Gastrocnemius medialis (tissue), 4 donors: ENCODE measurements at regions not wholly inside any gene's neighbourhood (a gene's known extent, or its start where the extent isn't known, plus 50 kb on each side); places are given as distances from the start of the nearest gene placed in this dataset.

ENCODE experiments used
- POLR2A ChIP-seq, 2 donors: fragments of 450-650 bp; IDR thresholded peaks; one replicate each; pipeline ENCODE4 v1.6.1; 2017; ENCODE audit warnings: antibody characterized with exemption in 2 of 2, mild to moderate bottlenecking in 2 of 2, moderate library complexity in 2 of 2
- TF ChIP-seq, protein P1 (sequence below), 5 experiments: fragments of 450-650 bp in 3 of 5; fragments of 200-600 bp in 2 of 5; sonication (generic) in 2 of 5; IDR thresholded peaks in 4 of 5; conservative IDR thresholded peaks in 1 of 5; 1 replicate in 4 of 5; 2 replicates in 1 of 5; pipeline ENCODE4 v1.5.1; 2016 to 2019; ENCODE audit warnings: antibody characterized with exemption in 5 of 5, mild to moderate bottlenecking in 3 of 5, moderate library complexity in 3 of 5

DNA sequence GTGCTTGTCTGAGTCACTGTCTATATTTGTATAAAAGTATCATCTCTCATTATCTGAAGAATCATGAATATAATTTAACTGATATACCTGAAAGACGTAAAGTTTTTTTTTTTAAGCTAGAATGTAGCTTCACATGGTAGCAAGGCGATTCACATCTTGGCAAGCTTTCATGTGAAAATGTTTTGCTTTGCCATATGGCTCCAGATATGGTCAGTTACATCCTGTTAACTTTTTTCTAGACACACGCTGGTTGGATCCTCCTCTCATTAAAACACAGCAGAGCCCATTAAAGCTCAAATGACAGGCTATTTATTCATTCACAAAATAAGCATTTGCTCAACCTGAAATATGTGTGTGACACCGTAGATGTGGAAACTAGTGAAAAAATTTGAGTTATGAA, 412.8 kb downstream of the KIF2B start:
- TF ChIP-seq, protein P1, sequence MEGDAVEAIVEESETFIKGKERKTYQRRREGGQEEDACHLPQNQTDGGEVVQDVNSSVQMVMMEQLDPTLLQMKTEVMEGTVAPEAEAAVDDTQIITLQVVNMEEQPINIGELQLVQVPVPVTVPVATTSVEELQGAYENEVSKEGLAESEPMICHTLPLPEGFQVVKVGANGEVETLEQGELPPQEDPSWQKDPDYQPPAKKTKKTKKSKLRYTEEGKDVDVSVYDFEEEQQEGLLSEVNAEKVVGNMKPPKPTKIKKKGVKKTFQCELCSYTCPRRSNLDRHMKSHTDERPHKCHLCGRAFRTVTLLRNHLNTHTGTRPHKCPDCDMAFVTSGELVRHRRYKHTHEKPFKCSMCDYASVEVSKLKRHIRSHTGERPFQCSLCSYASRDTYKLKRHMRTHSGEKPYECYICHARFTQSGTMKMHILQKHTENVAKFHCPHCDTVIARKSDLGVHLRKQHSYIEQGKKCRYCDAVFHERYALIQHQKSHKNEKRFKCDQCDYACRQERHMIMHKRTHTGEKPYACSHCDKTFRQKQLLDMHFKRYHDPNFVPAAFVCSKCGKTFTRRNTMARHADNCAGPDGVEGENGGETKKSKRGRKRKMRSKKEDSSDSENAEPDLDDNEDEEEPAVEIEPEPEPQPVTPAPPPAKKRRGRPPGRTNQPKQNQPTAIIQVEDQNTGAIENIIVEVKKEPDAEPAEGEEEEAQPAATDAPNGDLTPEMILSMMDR (IDR thresholded peaks at IDR 0.05 in 4 of 5, conservative IDR thresholded peaks at IDR 0.05 in 1 of 5), result no peak
- no peak for TF ChIP-seq POLR2A (IDR thresholded peaks at IDR 0.05)
